Loucy (cell line): ENCODE measurements at regions not wholly inside any gene's neighbourhood (a gene's known extent, or its start where the extent isn't known, plus 50 kb on each side); places are given as distances from the start of the nearest gene placed in this dataset.

Source experiments
- H2AFZ ChIP-seq: fragments of 200-600 bp; sonication (generic); 2 replicates; pipeline ENCODE4 v1.6.0; 2016; ENCODE audit warnings: antibody characterized with exemption, mild to moderate bottlenecking, low read length, moderate library complexity
- H3F3A ChIP-seq: fragments of 200-600 bp; 2 replicates; pipeline ENCODE4 v1.6.0; 2016; ENCODE audit warnings: antibody characterized with exemption, low read depth, mild to moderate bottlenecking
- H3K27me3 ChIP-seq: fragments of 200-600 bp; sonication (generic); 2 replicates; pipeline ENCODE4 v1.6.1; 2014; ENCODE audit warnings: low read length, mild to moderate bottlenecking; ENCODE audit not compliant: insufficient read depth, poor library complexity, severe bottlenecking
- H3K36me3 ChIP-seq: fragments of 200-600 bp; sonication (generic); 2 replicates; pipeline ENCODE4 v1.6.1; 2016; ENCODE audit warnings: low read length; ENCODE audit not compliant: insufficient read depth
- H3K4me1 ChIP-seq: fragments of 200-600 bp; sonication (generic); 2 replicates; pipeline ENCODE4 v1.5.1; 2014; ENCODE audit warnings: low read length, mild to moderate bottlenecking; ENCODE audit not compliant: insufficient read depth, poor library complexity, severe bottlenecking
- H3K4me2 ChIP-seq: fragments of 200-600 bp; sonication (generic); 2 replicates; pipeline ENCODE4 v1.6.0; 2014; ENCODE audit warnings: antibody characterized with exemption, low read length, low read depth, mild to moderate bottlenecking; ENCODE audit not compliant: poor library complexity, severe bottlenecking
- H3K4me3 ChIP-seq: fragments of 200-600 bp; sonication (generic); 2 replicates; pipeline ENCODE4 v1.5.1; 2014; ENCODE audit warnings: low read length, mild to moderate bottlenecking, mixed read lengths; ENCODE audit not compliant: poor library complexity, severe bottlenecking
- H3K79me2 ChIP-seq: fragments of 200-600 bp; sonication (generic); 2 replicates; pipeline ENCODE4 v1.6.1; 2014; ENCODE audit warnings: low read length; ENCODE audit not compliant: insufficient read depth
- H3K9ac ChIP-seq: fragments of 200-600 bp; sonication (generic); 2 replicates; pipeline ENCODE4 v1.6.0; 2014; ENCODE audit warnings: mild to moderate bottlenecking, low read depth, low read length, moderate library complexity; ENCODE audit not compliant: poor library complexity, severe bottlenecking
- H3K9me2 ChIP-seq: fragments of 200-600 bp; sonication (generic); replicated peaks from 2 replicates; pipeline ENCODE4 v1.6.1; 2016; ENCODE audit warnings: low read depth, low read length, mixed read lengths
- H3K9me3 ChIP-seq: fragments of 200-600 bp; sonication (generic); 2 replicates; pipeline ENCODE4 v1.6.1; 2014; ENCODE audit warnings: mild to moderate bottlenecking, antibody characterized with exemption, low read length, low read depth; ENCODE audit not compliant: insufficient read depth
- H4K20me1 ChIP-seq: fragments of 200-600 bp; sonication (generic); 2 replicates; pipeline ENCODE4 v1.6.0; 2014; ENCODE audit warnings: antibody characterized with exemption, low read length, mild to moderate bottlenecking; ENCODE audit not compliant: insufficient read depth, poor library complexity, severe bottlenecking
- CTCF ChIP-seq: fragments of 200-600 bp; sonication (generic); conservative IDR thresholded peaks from 2 replicates; pipeline ENCODE4 v1.5.1; 2014; ENCODE audit warnings: mild to moderate bottlenecking, antibody characterized with exemption, low read length
- EZH2phosphoT487 ChIP-seq: fragments of 200-600 bp; IDR thresholded peaks from 2 replicates; pipeline ENCODE4 v1.6.1; 2018; ENCODE audit warnings: antibody characterized with exemption, mild to moderate bottlenecking, moderate library complexity, borderline replicate concordance

GRCh38 chr3:139836698-139837464, 98.1 kb upstream of the CLSTN2 start:
- no peak overlapping the region for H3K4me2 ChIP-seq
- no peak for TF ChIP-seq CTCF
- TF ChIP-seq EZH2phosphoT487: no peak

GRCh38 chr3:139835830-139836683, 98.9 kb upstream of the CLSTN2 start:
- H4K20me1 ChIP-seq: no peaks in the 10 kb centered on the region

More at GRCh38 chr3:139836698-139837464, 98.1 kb upstream of the CLSTN2 start:
- Histone ChIP-seq H3K9me2 (no peaks in the 10 kb centered on the region), H3K4me1 (no peaks in the 10 kb centered on the region), H3K36me3 (no peaks in the 10 kb centered on the region), H3F3A (no peaks in the 10 kb centered on the region), H3K9ac (no peak overlapping the region), H3K79me2 (no peaks in the 10 kb centered on the region), H2AFZ (no peak overlapping the region), H4K20me1 (no peaks in the 10 kb centered on the region), H3K9me3 (no peaks in the 10 kb centered on the region), H3K27me3 (no peaks in the 10 kb centered on the region), H3K4me3 (no peak overlapping the region)

GRCh38 chr3:139832998-139833397, 102.0 kb upstream of the CLSTN2 start:
- no peak overlapping the region for H2AFZ ChIP-seq
- H3K36me3 ChIP-seq: no peaks in the 10 kb centered on the region
- no peaks in the 10 kb centered on the region for H3K4me1 ChIP-seq
- no peaks in the 10 kb centered on the region for H3K9me2 ChIP-seq
- no peaks in the 10 kb centered on the region for H3K27me3 ChIP-seq
- H3K4me2 ChIP-seq: no peak overlapping the region
- TF ChIP-seq CTCF: no peak
- TF ChIP-seq EZH2phosphoT487: no peak
- H3K9me3 ChIP-seq: no peaks in the 10 kb centered on the region
- H3K9ac ChIP-seq: no peak overlapping the region
- H3F3A ChIP-seq: no peaks in the 10 kb centered on the region
- no peaks in the 10 kb centered on the region for H3K79me2 ChIP-seq
- no peaks in the 10 kb centered on the region for H4K20me1 ChIP-seq
- no peak overlapping the region for H3K4me3 ChIP-seq

More at GRCh38 chr3:139835830-139836683, 98.9 kb upstream of the CLSTN2 start:
- H3K36me3 ChIP-seq: no peaks in the 10 kb centered on the region
- H3K9me2 ChIP-seq: no peaks in the 10 kb centered on the region
- no peaks in the 10 kb centered on the region for H3K4me1 ChIP-seq
- H3K27me3 ChIP-seq: no peaks in the 10 kb centered on the region
- TF ChIP-seq EZH2phosphoT487: no peak
- no peak for TF ChIP-seq CTCF
- H3K79me2 ChIP-seq: no peaks in the 10 kb centered on the region
- H3F3A ChIP-seq: no peaks in the 10 kb centered on the region
- H3K4me3 ChIP-seq: no peak overlapping the region
- H2AFZ ChIP-seq: no peak overlapping the region
- no peak overlapping the region for H3K9ac ChIP-seq
- no peaks in the 10 kb centered on the region for H3K9me3 ChIP-seq
- no peak overlapping the region for H3K4me2 ChIP-seq
